SK-N-DZ (cell line): ENCODE measurements at regions not wholly inside any gene's neighbourhood (a gene's known extent, or its start where the extent isn't known, plus 50 kb on each side); places are given as distances from the start of the nearest gene placed in this dataset.
"Not testable (repeated sequence)": the region's sequence is repeated elsewhere in the genome, so short reads cannot be mapped to it uniquely, and the experiment has no call there.

Experiments
- DNase-seq: peaks from one replicate; pipeline ENCODE4 v3.0.0-alpha.2; 2015; ENCODE audit warnings: low spot score

DNA sequence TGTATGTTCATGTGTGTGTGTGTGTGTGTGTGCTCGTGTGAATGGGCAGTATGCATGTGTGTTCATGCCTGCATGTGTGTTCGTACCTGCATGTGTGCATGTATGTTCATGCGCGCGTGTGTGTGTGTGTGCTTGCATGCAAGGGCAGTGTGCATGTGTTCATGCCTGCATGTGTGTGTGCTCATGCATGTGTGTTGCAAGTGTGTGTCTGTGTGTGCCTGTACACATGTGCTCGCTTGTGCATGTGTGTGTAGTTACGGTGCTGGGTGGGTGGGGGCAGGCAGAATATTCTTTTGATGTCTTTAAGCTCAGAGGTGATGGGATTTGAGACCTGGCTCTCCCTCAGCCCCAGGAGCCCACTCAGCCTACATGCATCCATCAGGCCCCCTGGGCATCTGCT is 822.1 kb downstream of the BRD1 start:
- no peak for DNase-seq

DNA sequence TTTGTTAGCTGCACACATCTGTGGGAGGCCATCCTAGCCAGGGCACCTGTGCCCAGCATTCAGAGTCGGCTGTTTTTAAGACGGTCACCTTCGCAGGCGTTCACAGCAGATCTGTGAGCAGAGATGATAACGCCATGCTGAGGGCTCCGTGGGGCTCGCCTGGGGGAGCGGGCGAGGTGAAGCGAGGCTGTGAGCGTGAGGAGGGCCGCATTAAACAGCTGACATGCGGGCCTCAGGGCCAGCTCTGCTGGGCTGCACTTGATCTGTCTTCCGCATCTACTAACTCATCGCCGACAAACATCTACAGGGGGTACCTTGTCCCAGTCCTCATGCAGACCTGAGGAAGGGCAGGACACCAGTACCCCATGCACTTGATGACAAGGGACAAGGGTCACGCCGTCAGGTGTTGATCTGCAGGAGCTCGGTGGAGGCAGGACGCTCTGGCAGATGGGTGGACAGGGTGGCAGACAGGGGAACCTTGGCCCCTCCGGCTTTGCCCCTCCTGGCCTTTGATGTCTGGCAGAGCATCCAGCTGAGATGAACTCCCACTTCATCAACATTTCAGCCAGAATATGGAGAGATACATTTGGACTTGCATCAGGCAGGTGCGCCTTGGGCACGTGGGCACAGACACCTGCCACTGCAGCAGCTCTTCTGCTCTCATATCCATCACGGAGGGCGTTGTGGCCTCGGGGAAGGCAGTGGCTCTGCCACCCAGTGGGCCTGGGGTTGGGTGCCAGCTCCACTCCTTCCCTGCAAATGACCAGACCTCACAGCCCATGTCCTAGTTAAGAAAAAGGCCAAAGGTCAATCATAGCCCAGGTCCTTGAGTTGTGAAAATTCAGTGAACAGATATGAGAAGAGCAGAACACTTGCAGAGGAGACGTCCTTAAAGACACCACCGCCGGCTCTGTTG is 822.9 kb downstream of the BRD1 start:
- DNase-seq = no peak

DNA sequence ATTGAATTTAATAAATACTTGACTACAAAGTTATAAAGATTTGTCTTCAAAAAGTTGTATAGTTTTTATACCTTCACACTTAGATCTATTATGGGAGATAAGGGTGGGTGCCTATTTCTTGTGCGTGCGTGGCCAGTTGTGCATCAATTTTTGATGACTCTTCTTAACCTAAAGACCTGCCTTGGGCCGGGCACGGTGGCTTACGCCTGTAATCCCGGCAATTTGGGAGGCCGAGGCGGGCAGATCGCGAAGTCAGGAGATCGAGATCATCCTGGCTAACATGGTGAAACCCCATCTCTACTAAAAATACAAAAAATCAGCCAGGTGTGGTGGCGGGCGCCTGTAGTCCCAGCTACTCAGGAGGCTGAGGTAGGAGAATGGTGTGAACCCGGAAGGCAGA is 830.1 kb downstream of the BRD1 start:
- not testable (repeated sequence) for DNase-seq

DNA sequence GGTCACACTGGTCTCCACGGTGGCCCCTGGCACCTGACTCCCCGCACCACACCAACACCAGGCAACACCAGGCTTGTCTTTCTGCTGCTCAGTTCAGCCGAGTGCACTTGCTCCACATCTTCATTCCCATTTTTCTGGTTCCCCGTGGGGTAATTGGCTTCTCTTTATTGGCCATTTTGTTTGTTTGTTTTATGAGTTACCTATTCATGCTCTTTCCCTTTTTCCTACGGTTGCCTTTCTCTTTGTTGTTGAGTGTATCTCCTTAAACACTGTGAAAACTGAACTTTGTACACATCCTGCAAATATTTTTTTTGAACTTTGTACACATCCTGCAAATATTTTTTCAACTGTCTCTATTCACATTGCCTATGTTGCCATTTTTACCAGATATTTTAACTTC is 834.0 kb downstream of the BRD1 start:
- DNase-seq = no peak

DNA sequence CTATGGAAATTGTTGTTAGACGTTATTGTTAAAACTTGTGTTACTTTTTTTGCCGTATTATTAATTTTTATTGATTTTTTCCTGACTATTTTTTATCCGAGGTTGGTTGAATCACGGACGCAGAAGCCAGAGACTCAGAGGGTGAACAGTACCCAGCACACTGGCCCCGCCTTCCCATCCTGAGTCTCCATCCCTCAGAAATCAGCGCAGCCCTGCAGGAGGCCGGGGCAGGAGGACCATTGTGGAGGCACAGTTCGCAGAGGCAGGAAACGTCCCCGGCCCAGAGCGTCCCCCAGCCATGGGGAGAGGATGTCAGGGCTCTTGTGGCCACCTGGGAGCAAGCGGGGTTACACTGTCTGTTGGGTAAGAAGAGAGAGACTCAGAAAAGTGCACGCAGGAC is 843.0 kb downstream of the BRD1 start:
- DNase-seq = no peak

DNA sequence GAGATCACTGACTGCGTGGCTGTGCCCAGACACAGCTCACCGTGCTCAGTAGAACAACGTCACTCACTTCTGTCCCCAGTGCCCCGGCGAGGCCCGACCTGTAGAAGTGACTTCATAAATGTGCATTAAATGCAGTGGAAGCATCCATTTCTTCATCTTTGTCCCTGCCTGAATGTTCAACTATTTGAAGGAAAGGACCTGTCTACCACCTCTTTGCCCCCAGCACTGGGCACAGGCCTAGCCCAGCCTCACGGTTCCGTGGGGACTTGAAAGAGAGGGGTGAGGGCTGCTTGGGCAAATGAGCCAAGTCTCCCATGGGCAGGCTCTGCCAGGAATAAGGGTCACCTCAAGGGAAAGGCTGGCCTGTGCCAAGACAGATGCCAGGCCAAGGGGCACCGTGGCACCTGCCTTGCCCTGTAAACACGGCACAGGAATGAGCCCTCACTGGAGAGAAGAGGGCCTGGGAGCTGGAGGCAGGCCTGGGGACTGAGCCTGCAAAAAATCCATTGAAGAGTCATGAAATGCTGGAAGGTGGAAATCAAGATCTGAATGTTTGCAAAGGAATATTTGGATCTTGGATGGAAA is 845.3 kb downstream of the BRD1 start:
- DNase-seq = no peak

DNA sequence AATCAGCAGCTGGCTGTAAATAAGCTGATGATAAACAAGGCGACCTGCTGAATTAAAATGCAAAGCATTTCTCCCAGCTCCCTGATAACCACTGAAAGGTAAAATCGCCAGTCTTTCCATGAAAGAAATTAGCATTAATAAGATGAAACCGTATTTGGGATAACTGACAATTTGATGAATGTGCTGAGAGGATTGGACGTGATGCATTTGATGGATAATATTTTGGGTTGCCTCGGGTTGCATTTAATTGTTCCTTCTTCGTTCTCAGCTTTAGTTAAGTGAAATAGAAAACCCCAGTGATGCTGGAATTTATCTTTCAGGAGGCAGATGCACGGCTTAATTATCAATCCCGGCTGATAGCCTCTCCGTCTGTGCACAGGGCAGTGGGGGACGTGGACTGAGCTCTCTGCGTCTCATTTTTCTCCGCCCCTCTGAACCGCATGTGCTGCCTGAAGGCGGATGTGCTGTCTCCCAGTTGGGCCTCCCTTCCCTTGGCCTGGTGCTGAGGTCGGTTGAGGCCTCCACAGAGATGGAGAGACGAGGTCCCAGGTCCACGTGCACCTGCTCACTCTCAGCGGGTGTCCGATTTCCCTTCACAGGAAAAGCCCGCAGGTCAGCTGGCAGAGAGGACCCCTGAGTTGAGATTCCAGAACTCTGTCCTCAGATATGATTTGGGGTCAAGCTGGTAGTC is 846.2 kb downstream of the BRD1 start:
- DNase-seq = no peak

DNA sequence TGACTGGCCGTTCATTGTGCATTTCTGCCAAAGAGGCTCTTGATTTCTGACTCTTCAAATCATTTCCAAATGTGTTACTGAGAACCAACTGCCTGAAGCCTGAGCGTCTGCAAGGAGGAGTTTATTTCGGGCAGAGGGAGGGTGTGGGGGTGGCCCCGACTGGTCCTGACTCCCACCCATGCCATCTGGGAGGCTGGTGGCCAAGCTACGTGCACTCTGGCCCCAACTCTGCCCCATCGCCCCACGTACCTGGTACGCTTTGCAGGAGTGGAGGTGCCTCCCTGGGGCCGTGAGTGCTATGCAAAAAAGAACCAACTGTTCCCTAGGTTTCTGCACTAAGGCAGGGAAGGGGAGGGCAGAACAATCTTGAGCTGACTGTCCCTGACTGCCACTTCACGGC is 846.8 kb downstream of the BRD1 start:
- no peak for DNase-seq

DNA sequence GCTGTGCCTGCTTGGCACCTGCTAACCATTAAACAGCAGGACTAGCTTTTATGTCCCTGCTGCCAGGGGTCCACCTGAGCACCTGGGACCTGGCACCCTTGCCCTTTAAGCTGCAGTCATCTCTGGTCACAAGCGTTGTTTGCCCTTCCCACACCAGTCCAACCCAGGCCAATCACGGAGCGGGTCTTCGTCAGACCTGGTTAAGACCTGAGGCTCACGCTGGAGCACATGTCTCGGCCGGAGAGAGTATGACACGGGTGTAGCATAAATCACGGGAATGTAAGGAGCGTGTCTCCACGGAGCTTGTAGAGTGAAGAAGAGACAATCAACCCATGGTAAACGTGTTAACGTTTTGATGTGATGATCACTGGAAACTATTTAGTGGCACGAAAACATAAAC is 847.3 kb downstream of the BRD1 start:
- DNase-seq = no peak

DNA sequence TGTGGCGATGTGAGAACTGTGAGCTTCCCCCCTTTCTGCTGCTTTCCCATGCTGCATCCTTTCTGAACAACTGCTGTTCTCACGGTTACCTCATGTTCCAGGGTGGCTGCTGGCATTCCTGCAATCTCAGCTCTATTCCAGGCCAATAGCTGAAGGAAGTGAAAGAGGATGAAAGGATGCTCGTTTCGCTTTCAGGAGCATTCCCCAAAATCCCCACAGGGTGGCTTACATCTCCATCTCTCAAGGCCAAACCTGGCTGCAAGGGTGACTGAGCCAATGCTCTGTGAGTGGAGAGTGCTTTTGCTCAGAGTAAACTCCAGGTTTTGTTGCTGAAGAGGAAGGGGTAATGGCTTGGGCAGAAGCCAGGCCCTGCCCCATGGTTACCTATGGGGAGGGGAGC is 848.2 kb downstream of the BRD1 start:
- peak; percentile 24 for DNase-seq

DNA sequence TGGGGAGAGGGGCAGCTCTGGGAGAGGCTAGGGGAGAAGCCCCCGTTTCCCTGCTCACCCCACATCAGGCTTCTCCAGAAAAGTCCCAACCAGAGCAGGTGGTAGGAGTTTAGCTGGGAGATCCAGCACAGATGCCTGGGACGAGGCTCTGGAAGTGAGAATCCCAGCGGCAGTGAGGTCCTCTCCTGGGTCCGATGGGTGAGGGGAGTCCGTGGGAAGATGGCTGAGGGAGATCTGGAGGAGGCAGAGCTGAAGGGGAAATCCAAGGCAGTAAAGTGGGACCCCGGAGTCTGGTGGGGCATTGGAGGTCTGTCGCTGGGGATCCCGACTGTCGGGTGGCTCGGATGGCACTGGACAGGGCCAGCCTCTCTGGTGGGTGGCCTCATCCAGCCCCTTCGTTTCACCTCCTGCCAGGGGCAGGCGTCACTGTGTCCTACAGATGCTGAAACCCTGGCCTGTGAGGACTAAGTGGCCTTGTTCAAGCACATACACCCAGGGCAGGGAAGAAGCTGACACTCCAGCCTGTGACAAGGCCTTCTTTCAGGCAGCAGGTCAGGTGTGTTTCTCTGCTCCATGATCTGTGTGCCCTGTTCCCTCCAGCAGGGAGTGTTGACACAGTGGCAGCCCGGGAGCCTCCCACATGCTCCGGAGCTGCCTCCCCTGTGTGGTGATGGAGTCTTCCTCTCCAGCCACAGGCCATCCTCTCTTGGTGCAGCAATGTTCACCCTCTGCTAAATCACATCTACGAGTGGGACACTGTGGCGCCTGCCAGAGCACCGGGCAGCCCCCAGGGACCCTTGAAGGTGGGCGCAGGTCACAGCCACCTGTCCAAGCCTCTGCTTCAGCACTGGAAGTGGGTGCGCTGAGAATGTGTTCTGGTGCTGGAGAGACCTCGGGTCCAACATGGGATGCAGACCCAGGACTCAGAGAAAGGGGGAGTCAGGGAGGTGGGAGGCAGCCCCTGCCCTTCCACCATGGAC is 850.8 kb downstream of the BRD1 start:
- DNase-seq = no peak

DNA sequence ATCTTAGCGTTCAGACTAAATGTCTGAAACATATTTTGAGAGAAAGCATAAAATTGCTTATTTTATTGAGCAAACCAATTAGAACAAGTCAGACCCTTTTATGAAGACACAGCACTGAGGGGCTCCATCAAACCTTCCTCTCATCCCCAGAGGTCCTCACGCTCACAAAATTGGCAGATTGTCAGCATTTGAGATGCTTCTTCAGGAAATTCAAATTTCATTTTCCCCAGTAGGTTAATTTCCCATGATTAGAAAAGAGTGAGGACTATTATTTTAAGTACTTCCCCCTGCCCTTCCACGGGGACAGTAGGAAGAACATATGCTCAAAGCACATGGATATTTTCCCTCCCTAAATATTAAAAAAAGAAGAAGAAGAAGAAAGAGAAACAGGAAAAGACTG is 851.8 kb downstream of the BRD1 start:
- DNase-seq = no peak

DNA sequence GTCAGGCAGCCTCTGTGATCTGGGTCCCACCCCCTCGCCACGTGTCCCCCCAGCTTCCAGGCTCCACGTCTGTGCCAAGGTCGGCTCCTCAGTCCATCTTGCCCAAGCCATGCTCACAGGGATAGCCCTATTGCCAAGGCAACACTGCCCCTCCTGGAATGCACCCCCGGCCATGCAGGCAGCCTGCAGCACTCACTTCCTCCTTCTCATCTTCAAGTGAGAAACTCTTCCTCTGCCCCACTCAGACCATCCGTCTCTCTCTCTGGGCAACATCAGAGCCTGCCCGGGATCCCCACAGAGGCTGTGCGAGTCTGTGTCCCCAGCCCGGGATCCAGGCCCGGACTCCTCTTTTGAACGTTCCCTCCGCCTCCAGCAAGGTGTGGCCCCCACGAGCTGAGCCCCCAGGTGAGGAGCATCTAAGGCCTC is 852.3 kb downstream of the BRD1 start:
- DNase-seq = no peak

DNA sequence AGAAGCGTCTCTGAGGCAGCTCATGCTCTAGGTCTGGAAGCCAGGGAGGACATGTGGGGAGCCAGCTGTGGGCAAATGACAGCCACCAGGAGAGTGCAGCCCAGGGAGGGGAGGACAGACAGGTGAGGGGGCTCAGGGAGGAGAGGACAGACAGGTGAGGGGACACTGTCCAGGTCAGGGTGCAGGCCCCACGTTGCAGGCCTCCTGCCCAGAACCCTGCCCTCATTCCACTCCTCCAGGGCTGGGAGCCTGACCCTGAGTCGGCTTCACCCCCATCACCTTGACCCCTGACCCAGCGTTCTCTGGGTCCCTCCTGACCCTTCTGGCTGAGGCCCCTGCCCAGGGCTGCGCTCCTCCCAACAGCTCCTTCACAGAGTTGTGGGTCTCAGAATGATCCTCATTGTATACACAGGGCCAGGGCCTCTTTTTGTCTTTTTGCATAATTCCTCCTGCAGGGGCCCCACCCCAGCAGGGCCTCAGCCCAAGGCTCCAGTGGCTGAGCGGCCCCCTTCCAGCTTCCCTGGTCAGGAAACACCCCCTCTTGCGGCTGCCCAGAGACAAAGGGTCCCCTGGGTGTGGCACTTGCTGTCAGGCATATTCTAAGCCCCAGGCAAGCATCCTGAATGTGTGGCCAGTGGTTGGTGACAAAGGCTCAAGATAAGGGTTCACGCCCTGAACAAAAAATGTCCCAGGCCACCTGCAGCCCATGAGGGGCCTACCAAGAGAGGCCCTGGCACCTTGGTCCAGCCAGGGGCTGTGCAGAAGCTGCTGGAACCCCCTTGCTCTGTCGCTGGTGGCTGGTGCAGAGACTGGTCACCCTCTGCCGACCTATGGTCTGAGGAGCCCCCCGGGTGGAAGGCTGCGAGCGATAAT is 853.0 kb downstream of the BRD1 start:
- no peak for DNase-seq

DNA sequence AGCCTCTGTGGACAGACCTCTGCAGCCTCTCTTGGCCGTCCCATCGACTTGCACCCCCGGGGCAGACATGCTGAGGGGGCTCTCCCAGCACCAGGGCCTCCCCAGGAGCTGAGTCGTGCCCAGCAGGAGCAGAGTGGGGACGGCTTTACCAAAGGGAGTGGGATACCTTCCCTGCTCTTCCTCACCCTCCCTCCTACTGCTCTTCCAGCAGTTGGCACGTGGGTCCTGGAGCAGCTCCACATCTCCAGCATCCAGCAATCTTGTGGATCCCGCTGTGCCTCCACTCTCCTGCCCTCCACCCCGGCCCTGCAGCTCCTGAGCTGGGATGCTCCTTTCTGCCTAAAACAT is 854.0 kb downstream of the BRD1 start:
- no peak for DNase-seq

DNA sequence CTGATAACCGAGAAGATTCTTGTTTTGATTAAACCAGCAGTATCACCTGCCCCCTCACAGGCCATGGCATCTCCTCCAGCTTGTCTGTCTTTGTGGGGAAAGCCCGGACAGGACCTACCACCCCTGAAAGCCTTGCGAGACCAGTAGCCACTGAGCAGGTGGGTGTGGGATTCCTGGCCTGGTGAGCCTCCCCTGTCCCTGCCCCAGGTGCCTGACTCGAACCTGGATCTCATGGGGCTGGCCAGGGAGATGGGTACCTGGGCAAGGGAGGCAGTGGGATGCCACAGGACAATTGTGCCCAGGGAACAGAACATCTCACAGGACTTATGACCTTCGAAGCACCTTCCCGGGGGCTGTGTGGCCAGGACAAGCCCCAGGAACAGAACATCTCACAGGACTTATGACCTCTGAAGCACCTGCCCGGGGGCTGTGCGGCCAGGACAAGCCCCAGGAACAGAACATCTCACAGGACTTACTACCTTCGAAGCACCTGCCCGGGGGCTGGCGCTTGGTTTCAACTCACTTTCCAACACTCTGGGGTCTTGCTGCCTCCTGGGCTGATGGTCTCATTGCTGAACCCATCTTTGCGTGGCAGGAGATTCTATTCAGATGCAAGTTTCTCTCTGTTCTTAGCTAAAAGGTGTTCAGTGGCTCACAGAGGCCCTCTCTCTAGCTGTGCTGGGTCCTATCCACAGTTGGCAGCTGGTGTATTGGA is 854.5 kb downstream of the BRD1 start:
- no peak for DNase-seq

DNA sequence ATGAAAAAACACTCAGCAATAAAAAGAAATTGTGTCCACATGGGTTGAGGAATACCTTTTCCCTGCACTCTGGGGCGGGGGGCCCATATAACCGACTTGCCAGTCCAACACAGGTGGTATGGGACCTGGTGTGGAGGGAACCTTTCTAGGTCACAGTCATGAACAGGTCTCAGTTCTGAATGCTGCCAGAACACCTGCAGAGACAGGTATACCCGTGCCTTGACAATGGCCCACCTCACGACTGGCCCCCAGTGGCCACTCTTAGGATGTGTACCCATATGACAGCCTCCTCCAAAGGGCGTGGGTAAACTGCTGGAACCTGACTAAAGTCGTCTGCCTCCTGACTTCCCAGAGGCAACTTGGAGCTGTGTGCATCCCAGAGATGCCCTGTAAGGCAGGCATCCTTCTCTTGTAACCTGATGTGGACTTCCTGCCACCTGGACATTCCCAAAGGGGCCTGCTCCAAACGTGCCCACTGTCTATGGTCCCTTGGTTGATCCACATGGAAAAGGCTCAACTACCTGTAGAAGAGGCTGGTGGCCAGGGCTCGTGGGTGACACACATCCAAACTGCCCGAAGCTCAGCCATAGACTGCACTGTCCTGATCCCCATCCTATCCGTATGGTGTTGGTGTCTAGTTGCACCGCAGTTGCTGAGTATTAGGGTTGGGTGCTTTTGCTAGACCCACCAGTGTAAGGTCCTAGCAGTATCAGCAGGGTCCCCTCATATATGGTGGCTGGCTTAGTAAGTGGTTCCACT is 859.3 kb downstream of the BRD1 start:
- no peak for DNase-seq

DNA sequence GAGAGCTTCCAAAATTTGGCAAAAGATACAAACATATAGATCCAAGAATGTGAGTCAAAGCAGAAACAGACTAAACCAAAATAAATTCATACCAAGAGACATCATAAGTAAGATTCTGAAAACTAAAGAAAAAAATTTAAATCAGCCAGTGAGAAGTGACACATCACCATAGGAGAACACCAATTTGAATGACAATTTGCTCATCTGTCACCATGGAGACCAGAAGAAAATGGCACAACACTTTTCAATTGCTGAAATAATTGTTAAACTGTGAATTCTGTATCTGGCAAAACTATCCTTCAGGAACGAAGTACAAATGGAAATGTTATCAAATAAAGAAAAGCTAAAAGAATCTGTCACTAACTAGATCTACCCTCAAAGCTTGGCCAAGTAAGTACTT is 864.3 kb downstream of the BRD1 start:
- DNase-seq = no peak

DNA sequence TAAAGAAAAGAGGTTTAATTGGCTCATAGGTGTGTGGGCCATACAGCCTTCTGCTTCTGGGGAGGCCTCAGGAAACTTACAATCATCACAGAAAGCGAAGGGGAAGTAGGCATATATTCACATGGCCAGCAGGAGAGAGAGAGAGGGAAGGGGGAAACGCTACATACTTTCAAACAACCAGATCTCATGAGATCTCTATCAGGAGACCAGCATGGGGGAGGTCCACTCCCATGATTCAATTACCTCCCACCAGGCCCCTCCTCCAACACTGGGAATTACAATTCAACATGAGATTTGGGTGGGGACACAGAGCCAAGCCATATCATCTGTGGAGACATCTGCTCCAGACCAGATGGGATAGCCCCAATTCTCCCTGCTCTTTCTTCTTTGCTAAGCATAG is 866.0 kb downstream of the BRD1 start:
- DNase-seq = no peak
